IMR-90 (cell line): ENCODE measurements at regions not wholly inside any gene's neighbourhood (a gene's known extent, or its start where the extent isn't known, plus 50 kb on each side); places are given as distances from the start of the nearest gene placed in this dataset.

ENCODE experiments used
- ATAC-seq: fragments of 200-7000 bp; cut with Tn5 transposase; 2 replicates; pipeline ENCODE4 v1.9.1; 2020; ENCODE audit warnings: low read depth, mild to moderate bottlenecking, moderate library complexity
- BruUV-seq: library from RNA; stranded (reverse); fragments of 400-500 nt; replicated peaks from 2 replicates; lab custom pipeline; 2021; lab: Mats Ljungman, UMichigan
- CTCF ChIA-PET: fragments of 300-600 bp; formaldehyde crosslinking; extraction: SDS; loops from one replicate; lab custom pipeline; 2021; ENCODE audit warnings: antibody characterized with exemption; lab: Yijun Ruan, JAX
- POLR2A ChIA-PET: fragments of 300-600 bp; sonication (Branson Sonifier 250); formaldehyde crosslinking; loops from one replicate; lab custom pipeline; 2022; ENCODE audit warnings: antibody characterized with exemption; ENCODE audit not compliant: unreplicated experiment; lab: Charles Lee
- DNase-seq: peaks from one replicate; pipeline ENCODE4 v3.0.0; 2013
- H2AFZ ChIP-seq: replicated peaks from 2 replicates; pipeline ENCODE3; 2013; ENCODE audit warnings: low read length, mild to moderate bottlenecking; ENCODE audit not compliant: poor library complexity
- H2AK5ac ChIP-seq: 2 replicates; pipeline ENCODE4 v1.6.1; 2013; ENCODE audit warnings: low read depth, low read length, inconsistent platforms
- H2AK9ac ChIP-seq: replicated peaks from 2 replicates; pipeline ENCODE3; 2013; ENCODE audit warnings: mild to moderate bottlenecking, low read depth, low read length, moderate library complexity; ENCODE audit not compliant: poor library complexity
- H2BK120ac ChIP-seq: 2 replicates; pipeline ENCODE4 v1.6.1; 2013; ENCODE audit warnings: low read depth, low read length, inconsistent platforms
- H2BK15ac ChIP-seq: 3 replicates; pipeline ENCODE4 v1.6.1; 2013; ENCODE audit warnings: low read depth, low read length, inconsistent platforms
- H2BK20ac ChIP-seq: 2 replicates; pipeline ENCODE4 v1.6.1; 2013; ENCODE audit warnings: low read depth, mild to moderate bottlenecking, inconsistent platforms, low read length, moderate library complexity
- H2BK5ac ChIP-seq: 2 replicates; pipeline ENCODE4 v1.6.1; 2013; ENCODE audit warnings: mild to moderate bottlenecking, low read depth, low read length, inconsistent platforms; ENCODE audit not compliant: poor library complexity, severe bottlenecking
- H3K14ac ChIP-seq: replicated peaks from 2 replicates; pipeline ENCODE4 v1.6.1; 2013; ENCODE audit warnings: low read depth, low read length, inconsistent platforms
- H3K18ac ChIP-seq: 2 replicates; pipeline ENCODE4 v1.6.1; 2013; ENCODE audit warnings: low read depth, low read length, control low read depth
- H3K23ac ChIP-seq: 2 replicates; pipeline ENCODE4 v1.6.1; 2013; ENCODE audit warnings: low read depth, low read length, inconsistent platforms
- H3K27ac ChIP-seq: 2 replicates; pipeline ENCODE4 v1.5.1; 2013; ENCODE audit warnings: mild to moderate bottlenecking, control low read depth, low read length; ENCODE audit not compliant: insufficient read depth
- H3K27me3 ChIP-seq: 2 replicates; pipeline ENCODE4 v1.6.1; 2013; ENCODE audit warnings: low read length; ENCODE audit not compliant: control insufficient read depth, insufficient read depth
- H3K36me3 ChIP-seq: 2 replicates; pipeline ENCODE4 v1.6.1; 2013; ENCODE audit warnings: low read length, mixed read lengths; ENCODE audit not compliant: control insufficient read depth, insufficient read depth
- H3K4ac ChIP-seq: 2 replicates; pipeline ENCODE4 v1.6.1; 2013; ENCODE audit warnings: low read depth, low read length, inconsistent platforms
- H3K4me1 ChIP-seq: 2 replicates; pipeline ENCODE4 v1.6.1; 2013; ENCODE audit warnings: low read length, mixed read lengths; ENCODE audit not compliant: control insufficient read depth, insufficient read depth
- H3K4me2 ChIP-seq: 2 replicates; pipeline ENCODE4 v1.6.1; 2013; ENCODE audit warnings: low read depth, mild to moderate bottlenecking, control low read depth, low read length, moderate library complexity
- H3K4me3 ChIP-seq: 2 replicates; pipeline ENCODE4 v1.5.1; 2013; ENCODE audit warnings: low read depth, mild to moderate bottlenecking, control low read depth, low read length, moderate library complexity; ENCODE audit not compliant: insufficient read depth
- H3K56ac ChIP-seq: 2 replicates; pipeline ENCODE4 v1.6.1; 2013; ENCODE audit warnings: low read length, inconsistent platforms; ENCODE audit not compliant: insufficient read depth; ENCODE audit errors: extremely low read depth
- H3K79me1 ChIP-seq, 2 experiments: 2 replicates each; pipeline ENCODE4 v1.6.1; 2013; ENCODE audit warnings: low read length in 2 of 2, inconsistent platforms in 1 of 2, low read depth in 1 of 2
- H3K9ac ChIP-seq: 2 replicates; pipeline ENCODE4 v1.6.1; 2013; ENCODE audit warnings: low read depth, low read length, control low read depth
- H3K9me1 ChIP-seq: 2 replicates; pipeline ENCODE4 v1.6.1; 2013; ENCODE audit warnings: low read length, inconsistent platforms; ENCODE audit not compliant: insufficient read depth
- H3K9me3 ChIP-seq: 2 replicates; pipeline ENCODE4 v1.6.1; 2013; ENCODE audit warnings: low read length; ENCODE audit not compliant: control insufficient read depth, insufficient read depth
- H4K20me1 ChIP-seq: 2 replicates; pipeline ENCODE4 v1.6.1; 2013; ENCODE audit warnings: low read length, inconsistent platforms; ENCODE audit not compliant: insufficient read depth
- H4K5ac ChIP-seq: 2 replicates; pipeline ENCODE4 v1.6.1; 2013; ENCODE audit warnings: mild to moderate bottlenecking, low read depth, low read length, control low read depth
- H4K8ac ChIP-seq, 2 experiments: 2 replicates each; pipeline ENCODE4 v1.6.1; 2013; ENCODE audit warnings: low read depth in 2 of 2, low read length in 2 of 2, control low read depth in 1 of 2, inconsistent platforms in 1 of 2
- H4K91ac ChIP-seq: 2 replicates; pipeline ENCODE4 v1.6.1; 2013; ENCODE audit warnings: low read depth, low read length, inconsistent platforms; ENCODE audit not compliant: insufficient read depth
- BHLHE40 ChIP-seq: fragments of 150-350 bp; IDR thresholded peaks from 2 replicates; pipeline ENCODE4 v1.6.1; 2016; ENCODE audit warnings: mild to moderate bottlenecking, low read depth, low read length
- CEBPB ChIP-seq: IDR thresholded peaks from 2 replicates; pipeline ENCODE4 v1.6.1; 2012; ENCODE audit warnings: low read depth, low read length, improper control_type of control experiment
- CHD1 ChIP-seq: IDR thresholded peaks from 2 replicates; pipeline ENCODE4 v1.6.1; 2012; ENCODE audit warnings: low read depth, low read length, improper control_type of control experiment
- FOS ChIP-seq: fragments of 150-350 bp; IDR thresholded peaks from 2 replicates; pipeline ENCODE4 v1.6.1; 2016; ENCODE audit warnings: low read depth, low read length
- MAFK ChIP-seq: IDR thresholded peaks from 2 replicates; pipeline ENCODE4 v1.6.1; 2012; ENCODE audit warnings: low read depth, low read length, improper control_type of control experiment
- MAZ ChIP-seq: IDR thresholded peaks from 2 replicates; pipeline ENCODE4 v1.6.1; 2012; ENCODE audit warnings: low read depth, mild to moderate bottlenecking, low read length, improper control_type of control experiment, moderate library complexity, borderline replicate concordance
- MXI1 ChIP-seq: IDR thresholded peaks from 2 replicates; pipeline ENCODE4 v1.6.1; 2012; ENCODE audit warnings: low read depth, mild to moderate bottlenecking, low read length, moderate library complexity, borderline replicate concordance
- NFE2L2 ChIP-seq: fragments of 150-350 bp; IDR thresholded peaks from 2 replicates; pipeline ENCODE4 v1.6.1; 2016; ENCODE audit warnings: low read depth, mild to moderate bottlenecking, low read length
- POLR2A ChIP-seq: IDR thresholded peaks from 2 replicates; pipeline ENCODE4 v1.6.1; 2012; ENCODE audit warnings: mild to moderate bottlenecking, low read depth, low read length
- RAD21 ChIP-seq: IDR thresholded peaks from 2 replicates; pipeline ENCODE4 v1.6.1; 2012; ENCODE audit warnings: low read length, improper control_type of control experiment
- RCOR1 ChIP-seq: IDR thresholded peaks from 2 replicates; pipeline ENCODE4 v1.6.1; 2012; ENCODE audit warnings: mild to moderate bottlenecking, low read length, improper control_type of control experiment; ENCODE audit not compliant: insufficient replicate concordance
- RFX5 ChIP-seq: IDR thresholded peaks from 2 replicates; pipeline ENCODE4 v1.8.0; 2012; ENCODE audit warnings: low read depth, mild to moderate bottlenecking, low read length, moderate library complexity
- SMC3 ChIP-seq: fragments of 150-350 bp; IDR thresholded peaks from 2 replicates; pipeline ENCODE4 v1.6.1; 2016; ENCODE audit warnings: low read depth, mild to moderate bottlenecking, antibody characterized with exemption, low read length, moderate library complexity
- WGBS, 2 experiments: methylation state at CpG; one replicate each; pipeline versions ENCODE4 v1.1.5 to v1.1.7; 2013; ENCODE audit warnings: missing lambda C conversion rate in 2 of 2; ENCODE audit not compliant: insufficient read length in 1 of 2; ENCODE audit errors: extremely low coverage in 2 of 2; 5-methylcytosine and 5-hydroxymethylcytosine counted together
- dilution Hi-C: fragments of 300-500 bp; cut with HindIII; formaldehyde crosslinking; loops from one replicate; pipeline ENCODE4 v1.14.3; 2018; ENCODE audit warnings: low sequenced_read_pairs; ENCODE audit not compliant: unreplicated experiment
- in situ Hi-C: fragments of 300-500 bp; cut with MboI; formaldehyde crosslinking; loops from 3 replicates; pipeline ENCODE4 v1.14.3; 2019; ENCODE audit warnings: low sequenced_read_pairs, inconsistent platforms, mixed read lengths
- intact Hi-C: fragments of 100-400 bp; cut with micrococcal nuclease; formaldehyde crosslinking; loops from 2 replicates; pipeline ENCODE4 v1.10.0; 2022
- TF ChIP-seq, protein P1 (sequence below): conservative IDR thresholded peaks from 2 replicates; pipeline ENCODE4 v1.5.1; 2012; ENCODE audit warnings: mild to moderate bottlenecking, low read depth, low read length, improper control_type of control experiment
- TF ChIP-seq, protein P2 (sequence below): fragments of 150-350 bp; IDR thresholded peaks from 2 replicates; pipeline ENCODE4 v1.6.1; 2017; ENCODE audit warnings: mild to moderate bottlenecking, antibody characterized with exemption, low read length, low read depth
- TF ChIP-seq, protein P3 (sequence below): fragments of 150-350 bp; IDR thresholded peaks from 2 replicates; pipeline ENCODE4 v1.6.1; 2016; ENCODE audit warnings: low read depth, mild to moderate bottlenecking, low read length, moderate library complexity, borderline replicate concordance

DNA sequence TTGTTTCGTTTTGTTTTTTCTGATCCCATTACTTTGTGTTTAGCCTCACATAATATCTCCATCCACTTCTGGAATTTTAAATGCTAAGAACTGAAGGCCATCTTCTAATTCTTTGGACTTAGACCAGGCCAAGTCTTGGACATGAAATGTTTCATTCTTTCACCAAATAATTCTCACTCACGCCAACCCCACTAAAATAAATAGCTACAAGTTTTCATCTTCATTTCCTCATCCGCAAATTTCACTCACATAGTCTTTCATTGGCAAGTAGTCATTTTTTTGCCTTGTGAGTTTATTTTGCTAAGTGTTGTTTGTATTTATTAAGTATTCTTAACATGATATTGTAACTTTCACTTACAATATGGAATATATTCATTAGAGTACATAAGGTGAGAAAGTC is 1188.6 kb upstream of the SEMA6A start:
- Histone ChIP-seq H3K56ac (no peak overlapping the region), H4K91ac (no peak overlapping the region), H3K4me1 (no peaks in the 10 kb centered on the region), H3K4ac (no peak overlapping the region), H3K79me1 (no peaks in the 10 kb centered on the region), H3K27ac (no peak overlapping the region), H2BK120ac (no peak overlapping the region), H3K9me3 (no peaks in the 10 kb centered on the region), H3K9me1 (no peaks in the 10 kb centered on the region), H3K18ac (no peak overlapping the region), H2AK5ac (no peak overlapping the region), H4K20me1 (no peaks in the 10 kb centered on the region), H3K9ac (no peak overlapping the region), H4K8ac (no peak overlapping the region), H2BK5ac (no peak overlapping the region), H2BK15ac (no peak overlapping the region), H3K23ac (no peak overlapping the region), H3K27me3 (no peaks in the 10 kb centered on the region), H4K5ac (no peak overlapping the region), H3K14ac (no peak overlapping the region), H3K4me3 (no peak overlapping the region), H2AK9ac (no peak overlapping the region), H3K36me3 (no peaks in the 10 kb centered on the region), H2AFZ (no peak overlapping the region), H3K4me2 (no peak overlapping the region), H2BK20ac (no peak overlapping the region)
- BruUV-seq, result no TSS peak
- intact Hi-C loops, result no loop called here
- dilution Hi-C loops, result no loop called here
- no peak for DNase-seq
- ChIA-PET POLR2A (no interaction called here), CTCF (no interaction called here)
- in situ Hi-C loops, result no loop called here
- ATAC-seq, result no peak
- 100% methylated on average over 1 of the region's 3 CpGs; no CpG with 5 or more reads in 1 of the 2 experiments for WGBS, 2 experiments
- TF ChIP-seq CHD1 (no peak), FOS (no peak), RCOR1 (no peak), NFE2L2 (no peak), SMC3 (no peak), BHLHE40 (no peak), MAZ (no peak), POLR2A (no peak), MXI1 (no peak), RFX5 (no peak), CEBPB (no peak), RAD21 (no peak), MAFK (no peak)
- TF ChIP-seq, protein P1, sequence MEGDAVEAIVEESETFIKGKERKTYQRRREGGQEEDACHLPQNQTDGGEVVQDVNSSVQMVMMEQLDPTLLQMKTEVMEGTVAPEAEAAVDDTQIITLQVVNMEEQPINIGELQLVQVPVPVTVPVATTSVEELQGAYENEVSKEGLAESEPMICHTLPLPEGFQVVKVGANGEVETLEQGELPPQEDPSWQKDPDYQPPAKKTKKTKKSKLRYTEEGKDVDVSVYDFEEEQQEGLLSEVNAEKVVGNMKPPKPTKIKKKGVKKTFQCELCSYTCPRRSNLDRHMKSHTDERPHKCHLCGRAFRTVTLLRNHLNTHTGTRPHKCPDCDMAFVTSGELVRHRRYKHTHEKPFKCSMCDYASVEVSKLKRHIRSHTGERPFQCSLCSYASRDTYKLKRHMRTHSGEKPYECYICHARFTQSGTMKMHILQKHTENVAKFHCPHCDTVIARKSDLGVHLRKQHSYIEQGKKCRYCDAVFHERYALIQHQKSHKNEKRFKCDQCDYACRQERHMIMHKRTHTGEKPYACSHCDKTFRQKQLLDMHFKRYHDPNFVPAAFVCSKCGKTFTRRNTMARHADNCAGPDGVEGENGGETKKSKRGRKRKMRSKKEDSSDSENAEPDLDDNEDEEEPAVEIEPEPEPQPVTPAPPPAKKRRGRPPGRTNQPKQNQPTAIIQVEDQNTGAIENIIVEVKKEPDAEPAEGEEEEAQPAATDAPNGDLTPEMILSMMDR, result no peak
- TF ChIP-seq, protein P2, sequence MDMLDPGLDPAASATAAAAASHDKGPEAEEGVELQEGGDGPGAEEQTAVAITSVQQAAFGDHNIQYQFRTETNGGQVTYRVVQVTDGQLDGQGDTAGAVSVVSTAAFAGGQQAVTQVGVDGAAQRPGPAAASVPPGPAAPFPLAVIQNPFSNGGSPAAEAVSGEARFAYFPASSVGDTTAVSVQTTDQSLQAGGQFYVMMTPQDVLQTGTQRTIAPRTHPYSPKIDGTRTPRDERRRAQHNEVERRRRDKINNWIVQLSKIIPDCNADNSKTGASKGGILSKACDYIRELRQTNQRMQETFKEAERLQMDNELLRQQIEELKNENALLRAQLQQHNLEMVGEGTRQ, result no peak
- TF ChIP-seq, protein P3, sequence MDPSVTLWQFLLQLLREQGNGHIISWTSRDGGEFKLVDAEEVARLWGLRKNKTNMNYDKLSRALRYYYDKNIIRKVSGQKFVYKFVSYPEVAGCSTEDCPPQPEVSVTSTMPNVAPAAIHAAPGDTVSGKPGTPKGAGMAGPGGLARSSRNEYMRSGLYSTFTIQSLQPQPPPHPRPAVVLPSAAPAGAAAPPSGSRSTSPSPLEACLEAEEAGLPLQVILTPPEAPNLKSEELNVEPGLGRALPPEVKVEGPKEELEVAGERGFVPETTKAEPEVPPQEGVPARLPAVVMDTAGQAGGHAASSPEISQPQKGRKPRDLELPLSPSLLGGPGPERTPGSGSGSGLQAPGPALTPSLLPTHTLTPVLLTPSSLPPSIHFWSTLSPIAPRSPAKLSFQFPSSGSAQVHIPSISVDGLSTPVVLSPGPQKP, result no peak
